ENCODE measurements at regions not wholly inside any gene's neighbourhood (a gene's known extent, or its start where the extent isn't known, plus 50 kb on each side); places are given as distances from the start of the nearest gene placed in this dataset.

DNA sequence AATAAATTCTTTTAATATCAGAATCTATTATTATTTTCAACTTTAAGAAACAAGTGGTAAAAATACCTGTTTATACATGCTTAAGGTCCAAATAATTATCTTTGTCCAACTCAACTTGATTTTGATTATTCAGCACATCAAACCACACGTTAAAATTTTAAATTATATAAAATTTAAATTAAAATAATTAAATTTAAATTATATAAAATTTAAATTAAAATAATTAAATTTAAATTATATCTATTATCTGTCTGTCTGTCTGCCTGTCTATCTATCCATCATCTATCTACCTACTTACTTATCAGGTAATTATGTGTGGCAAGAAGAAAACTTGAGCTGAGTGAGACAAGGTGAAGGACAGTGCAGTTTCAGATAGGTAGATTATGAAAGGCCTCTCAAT is 605.3 kb upstream of the RIOK2 start:
- no peak for TF ChIP-seq POLR2AphosphoS5 (IDR thresholded peaks at IDR 0.05; ENCODE audit: borderline replicate concordance, low read depth, low read length)
- TF ChIP-seq EZH2 (IDR thresholded peaks at IDR 0.05), result no peak
- TF ChIP-seq FOXP2 (optimal IDR thresholded peaks at IDR 0.05; ENCODE audit: control extremely low read depth, extremely low read length, insufficient read depth), result no peak

Measured in SK-N-MC (cell line).